Adrenal gland (tissue), 5 donors: ENCODE measurements at regions not wholly inside any gene's neighbourhood (a gene's known extent, or its start where the extent isn't known, plus 50 kb on each side); places are given as distances from the start of the nearest gene placed in this dataset.

ENCODE experiments used
- POLR2A ChIP-seq, 2 donors: fragments of 450-650 bp; IDR thresholded peaks; one replicate each; pipeline ENCODE4 v1.6.1; 2017; ENCODE audit warnings: antibody characterized with exemption in 2 of 2, mild to moderate bottlenecking in 2 of 2, moderate library complexity in 1 of 2
- TF ChIP-seq, protein P1 (sequence below), 6 experiments: fragments of 450-650 bp in 4 of 6; fragments of 200-600 bp in 2 of 6; sonication (generic) in 1 of 6; IDR thresholded peaks; 1 replicate in 5 of 6; 2 replicates in 1 of 6; pipeline versions ENCODE4 v1.5.1 to v1.8.0; 2016 to 2021; ENCODE audit warnings: antibody characterized with exemption in 6 of 6, mild to moderate bottlenecking in 2 of 6, moderate library complexity in 1 of 6
- donor health status: DM: no; HTN: no; CAD: no.

DNA sequence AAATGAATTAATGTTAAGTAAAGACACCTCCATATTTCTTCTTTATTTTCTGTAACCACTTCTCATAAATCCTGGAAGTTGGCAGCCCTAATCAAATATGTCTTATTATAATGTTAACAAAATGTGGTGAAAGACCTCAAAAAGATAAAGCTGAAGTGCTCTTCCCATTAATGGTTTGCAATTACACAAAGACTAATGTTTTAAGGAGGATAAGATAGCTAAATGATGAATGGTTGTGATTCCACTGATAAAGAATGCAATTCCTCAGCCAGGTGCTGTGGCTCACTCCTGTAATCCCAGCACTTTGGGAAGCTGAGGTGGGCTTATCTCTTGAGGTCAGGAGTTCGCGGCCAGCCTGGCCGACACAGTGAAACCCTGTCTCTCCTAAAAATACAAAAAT lies 125.8 kb upstream of the SNX2 start:
- TF ChIP-seq, protein P1, sequence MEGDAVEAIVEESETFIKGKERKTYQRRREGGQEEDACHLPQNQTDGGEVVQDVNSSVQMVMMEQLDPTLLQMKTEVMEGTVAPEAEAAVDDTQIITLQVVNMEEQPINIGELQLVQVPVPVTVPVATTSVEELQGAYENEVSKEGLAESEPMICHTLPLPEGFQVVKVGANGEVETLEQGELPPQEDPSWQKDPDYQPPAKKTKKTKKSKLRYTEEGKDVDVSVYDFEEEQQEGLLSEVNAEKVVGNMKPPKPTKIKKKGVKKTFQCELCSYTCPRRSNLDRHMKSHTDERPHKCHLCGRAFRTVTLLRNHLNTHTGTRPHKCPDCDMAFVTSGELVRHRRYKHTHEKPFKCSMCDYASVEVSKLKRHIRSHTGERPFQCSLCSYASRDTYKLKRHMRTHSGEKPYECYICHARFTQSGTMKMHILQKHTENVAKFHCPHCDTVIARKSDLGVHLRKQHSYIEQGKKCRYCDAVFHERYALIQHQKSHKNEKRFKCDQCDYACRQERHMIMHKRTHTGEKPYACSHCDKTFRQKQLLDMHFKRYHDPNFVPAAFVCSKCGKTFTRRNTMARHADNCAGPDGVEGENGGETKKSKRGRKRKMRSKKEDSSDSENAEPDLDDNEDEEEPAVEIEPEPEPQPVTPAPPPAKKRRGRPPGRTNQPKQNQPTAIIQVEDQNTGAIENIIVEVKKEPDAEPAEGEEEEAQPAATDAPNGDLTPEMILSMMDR (IDR thresholded peaks at IDR 0.05) = no peak
- no peak for TF ChIP-seq POLR2A (IDR thresholded peaks at IDR 0.05)
